SK-N-MC (cell line): ENCODE measurements at regions not wholly inside any gene's neighbourhood (a gene's known extent, or its start where the extent isn't known, plus 50 kb on each side); places are given as distances from the start of the nearest gene placed in this dataset.

Experiments
- DNase-seq: peaks from one replicate; pipeline ENCODE4 v3.0.0-alpha.2; 2011; ENCODE audit warnings: low read depth, low spot score
- H3K27ac ChIP-seq: fragments of 200-600 bp; sonication (generic); 2 replicates; pipeline ENCODE4 v1.5.1; 2016; ENCODE audit warnings: mixed run types
- H3K36me3 ChIP-seq: fragments of 200-600 bp; sonication (generic); 2 replicates; pipeline ENCODE4 v1.6.1; 2017; ENCODE audit warnings: antibody characterized with exemption, low read length, mixed read lengths; ENCODE audit not compliant: insufficient read depth
- H3K4me3 ChIP-seq: fragments of 200-600 bp; sonication (generic); 2 replicates; pipeline ENCODE4 v1.5.1; 2016
- H3K9ac ChIP-seq: fragments of 200-600 bp; sonication (generic); 2 replicates; pipeline ENCODE4 v1.8.0; 2017; ENCODE audit warnings: mixed run types, mixed read lengths; ENCODE audit not compliant: insufficient read length
- H3K9me3 ChIP-seq: fragments of 200-600 bp; sonication (generic); 2 replicates; pipeline ENCODE4 v1.6.1; 2017; ENCODE audit warnings: low read depth, mild to moderate bottlenecking, antibody characterized with exemption, low read length, moderate library complexity, mixed read lengths
- EZH2 ChIP-seq: fragments of 200-600 bp; sonication (generic); IDR thresholded peaks from one replicate; pipeline ENCODE4 v1.6.1; 2017; ENCODE audit warnings: antibody characterized with exemption
- FOXP2 ChIP-seq: optimal IDR thresholded peaks from 2 replicates; pipeline ENCODE3; 2011; ENCODE audit warnings: mild to moderate bottlenecking, moderate library complexity; ENCODE audit not compliant: insufficient read depth; ENCODE audit errors: extremely low read length, control extremely low read depth
- POLR2AphosphoS5 ChIP-seq: IDR thresholded peaks from 2 replicates; pipeline ENCODE4 v1.6.1; 2012; ENCODE audit warnings: mild to moderate bottlenecking, low read depth, low read length, borderline replicate concordance

- TF ChIP-seq EZH2, result no peak
- TF ChIP-seq POLR2AphosphoS5, result no peak
- TF ChIP-seq FOXP2, result no peak
- Histone ChIP-seq H3K9me3 (no peaks in the 10 kb centered on the region), H3K9ac (no peak overlapping the region), H3K4me3 (no peak overlapping the region), H3K27ac (no peak overlapping the region), H3K36me3 (no peaks in the 10 kb centered on the region)
- DNase-seq, result no peak
Observed at GRCh38 chr2:239679755-239680154, 278.9 kb upstream of the HDAC4 start.

DNA sequence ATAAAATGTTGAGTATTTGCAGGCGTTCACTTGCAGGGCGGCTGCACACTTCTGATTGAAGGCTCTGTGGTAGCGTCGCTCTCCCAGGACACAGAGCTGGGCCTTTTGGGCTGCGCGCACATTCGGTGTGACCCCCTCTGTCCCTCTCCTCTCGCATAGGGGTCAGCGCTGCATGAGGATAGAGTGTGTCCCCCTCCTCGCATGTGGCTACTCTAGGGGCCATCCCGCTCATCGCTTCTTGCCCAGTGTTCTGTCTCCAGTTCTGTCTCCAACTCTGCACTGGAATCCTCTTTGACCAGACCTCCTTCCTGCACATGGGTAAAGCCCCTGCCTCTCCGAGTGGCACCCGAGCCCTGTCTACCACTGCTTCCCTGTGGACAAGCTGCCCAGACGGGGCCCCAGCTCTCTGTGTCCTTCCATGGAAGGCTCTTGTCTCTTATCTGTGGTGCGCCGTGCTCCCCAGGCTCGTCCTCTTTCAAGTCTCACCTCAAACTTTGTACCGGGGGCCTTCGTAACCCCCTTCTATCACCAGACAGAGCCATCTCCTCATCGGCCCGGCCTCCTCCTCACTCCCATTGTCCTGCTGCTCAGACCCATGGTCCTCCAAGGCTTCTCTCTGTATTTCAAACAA lies 278.0 kb upstream of the HDAC4 start:
- Histone ChIP-seq H3K36me3 (no peaks in the 10 kb centered on the region), H3K9me3 (no peaks in the 10 kb centered on the region), H3K4me3 (no peak overlapping the region), H3K9ac (no peak overlapping the region), H3K27ac (no peak overlapping the region)
- TF ChIP-seq FOXP2, result no peak
- TF ChIP-seq EZH2, result no peak
- no peak for TF ChIP-seq POLR2AphosphoS5
- DNase-seq, result no peak

- no peak overlapping the region for H3K9ac ChIP-seq
- H3K4me3 ChIP-seq, result no peak overlapping the region
- DNase-seq, result no peak
- no peaks in the 10 kb centered on the region for H3K9me3 ChIP-seq
- no peaks in the 10 kb centered on the region for H3K36me3 ChIP-seq
- TF ChIP-seq EZH2, result no peak
- TF ChIP-seq POLR2AphosphoS5, result no peak
- TF ChIP-seq FOXP2, result no peak
- no peak overlapping the region for H3K27ac ChIP-seq
Observed at GRCh38 chr2:239678186-239678490, 277.3 kb upstream of the HDAC4 start.

GRCh38 chr2:239677453-239678185 lies 276.8 kb upstream of the HDAC4 start:
- no peak overlapping the region for H3K27ac ChIP-seq
- TF ChIP-seq EZH2, result no peak
- TF ChIP-seq POLR2AphosphoS5, result no peak
- no peaks in the 10 kb centered on the region for H3K9me3 ChIP-seq
- no peak for DNase-seq
- H3K36me3 ChIP-seq, result no peaks in the 10 kb centered on the region
- H3K4me3 ChIP-seq, result no peak overlapping the region
- H3K9ac ChIP-seq, result no peak overlapping the region

- H3K9ac ChIP-seq, result no peak overlapping the region
- no peaks in the 10 kb centered on the region for H3K9me3 ChIP-seq
- no peaks in the 10 kb centered on the region for H3K36me3 ChIP-seq
- TF ChIP-seq FOXP2 (no peak), EZH2 (no peak), POLR2AphosphoS5 (no peak)
- H3K27ac ChIP-seq, result no peak overlapping the region
- no peak for DNase-seq
- no peak overlapping the region for H3K4me3 ChIP-seq
Observed at GRCh38 chr2:239676716-239677452, 276.1 kb upstream of the HDAC4 start.

GRCh38 chr2:239675826-239676715 lies 275.3 kb upstream of the HDAC4 start:
- TF ChIP-seq EZH2 (no peak), POLR2AphosphoS5 (no peak), FOXP2 (no peak)
- Histone ChIP-seq H3K27ac (no peak overlapping the region), H3K9me3 (no peaks in the 10 kb centered on the region), H3K9ac (no peak overlapping the region), H3K36me3 (no peaks in the 10 kb centered on the region), H3K4me3 (no peak overlapping the region)
- DNase-seq, result no peak

DNA sequence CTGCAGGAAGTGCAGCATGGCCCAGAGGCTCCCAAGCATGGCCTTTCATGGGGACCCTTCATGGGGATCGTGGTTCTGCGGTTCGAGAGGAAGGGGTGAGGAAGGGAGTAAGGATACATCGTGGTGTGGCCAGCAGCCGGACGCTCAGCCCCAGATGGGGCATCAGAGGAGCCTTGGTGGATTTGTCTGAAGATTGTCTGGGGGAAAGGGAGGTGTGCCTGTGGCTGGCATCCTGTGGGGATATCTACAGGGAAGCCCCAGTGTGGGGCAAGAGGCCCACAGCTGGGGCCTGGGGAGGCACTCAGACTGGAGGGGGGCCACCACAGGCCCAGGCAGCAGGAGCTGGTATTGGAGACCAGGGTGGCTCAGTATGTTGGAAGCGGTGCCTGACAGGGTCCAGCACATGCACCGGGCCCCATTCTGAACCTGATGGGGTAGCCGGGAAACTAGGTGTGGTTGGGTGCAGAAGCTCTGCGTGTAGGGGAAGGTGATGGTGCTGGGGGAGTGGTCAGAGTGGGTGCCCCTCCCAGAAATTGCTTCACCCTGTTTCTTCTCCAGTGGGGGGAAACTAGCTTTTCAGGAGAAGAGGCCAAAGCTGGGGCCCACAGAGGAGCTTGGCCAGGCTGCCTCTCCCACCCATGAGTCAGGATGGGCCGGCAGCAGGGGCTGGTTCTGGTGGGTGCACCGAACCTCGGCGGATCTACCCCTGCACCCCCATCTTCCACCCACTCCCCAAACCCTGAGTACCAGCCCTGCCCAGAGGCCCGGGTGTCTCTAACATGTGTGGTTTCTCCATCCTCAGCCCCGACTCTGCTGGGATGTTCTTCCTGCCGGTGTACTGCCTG lies 274.4 kb upstream of the HDAC4 start:
- no peak overlapping the region for H3K4me3 ChIP-seq
- no peak for DNase-seq
- no peak for TF ChIP-seq EZH2
- TF ChIP-seq POLR2AphosphoS5, result no peak
- TF ChIP-seq FOXP2, result no peak
- H3K9ac ChIP-seq, result no peak overlapping the region
- H3K9me3 ChIP-seq, result no peaks in the 10 kb centered on the region
- H3K27ac ChIP-seq, result no peak overlapping the region
- H3K36me3 ChIP-seq, result no peaks in the 10 kb centered on the region
